ENCODE measurements at regions not wholly inside any gene's neighbourhood (a gene's known extent, or its start where the extent isn't known, plus 50 kb on each side); places are given as distances from the start of the nearest gene placed in this dataset.

GRCh38 chr5:86981898-86982297 lies 285.8 kb upstream of the RASA1 start:
- H4K5ac ChIP-seq (ENCODE audit: low read depth, low read length): no peak overlapping the region
- H3K4me3 ChIP-seq (ENCODE audit: insufficient read depth, low read depth, low read length): no peak overlapping the region
- ChIA-PET POLR2A (ENCODE audit: unreplicated experiment) (no interaction called here), CTCF (interaction anchor here (0.8 kb wide), 2 partner anchors 12 to 13 kb away, joined by 3 read pairs; no protein-coding TSS in a partner anchor)
- no peak overlapping the region for H3K4me2 ChIP-seq (ENCODE audit: low read depth, low read length)
- no TSS peak for BruUV-seq (replicated peaks)
- DNase-seq (no peak), ATAC-seq (ENCODE audit: low read depth) (no peak)
- H2BK15ac ChIP-seq (ENCODE audit: low read depth, low read length): no peak overlapping the region
- no peaks in the 10 kb centered on the region for H3K9me3 ChIP-seq (ENCODE audit: control insufficient read depth, insufficient read depth, low read length)
- no peak overlapping the region for H3K9ac ChIP-seq (ENCODE audit: low read depth, low read length)
- intact Hi-C loops (cut with micrococcal nuclease) (no loop called here), dilution Hi-C loops (cut with HindIII; ENCODE audit: low sequenced_read_pairs, unreplicated experiment) (no loop called here), in situ Hi-C loops (cut with MboI; ENCODE audit: low sequenced_read_pairs) (no loop called here)
- H3K4ac ChIP-seq (ENCODE audit: low read depth, low read length): no peak overlapping the region
- no peak overlapping the region for H2AK9ac ChIP-seq (replicated peaks; ENCODE audit: low read depth, low read length, poor library complexity)
- no peaks in the 10 kb centered on the region for H3K9me1 ChIP-seq (ENCODE audit: insufficient read depth, low read length)
- H3K23ac ChIP-seq (ENCODE audit: low read depth, low read length): no peak overlapping the region
- no peak overlapping the region for H3K27ac ChIP-seq (ENCODE audit: insufficient read depth, low read length)
- H2AFZ ChIP-seq (replicated peaks; ENCODE audit: low read length, poor library complexity): no peak overlapping the region
- no peaks in the 10 kb centered on the region for H3K27me3 ChIP-seq (ENCODE audit: control insufficient read depth, insufficient read depth, low read length)
- H2BK5ac ChIP-seq (ENCODE audit: low read depth, low read length, poor library complexity, severe bottlenecking): no peak overlapping the region
- peaks cover 2% of the 10 kb centered on the region; the same call in 1 of the 2 replicates for H3K4me1 ChIP-seq (ENCODE audit: control insufficient read depth, insufficient read depth, low read length)
- H2BK20ac ChIP-seq (ENCODE audit: low read depth, low read length): no peak overlapping the region
- H2BK120ac ChIP-seq (ENCODE audit: low read depth, low read length): no peak overlapping the region
- H3K14ac ChIP-seq (replicated peaks; ENCODE audit: low read depth, low read length): no peak overlapping the region
- TF ChIP-seq FOS (IDR thresholded peaks at IDR 0.05; ENCODE audit: low read depth, low read length) (no peak), RCOR1 (IDR thresholded peaks at IDR 0.05; ENCODE audit: insufficient replicate concordance, low read length) (no peak), USF2 (IDR thresholded peaks at IDR 0.05; ENCODE audit: low read depth, low read length) (no peak), RFX5 (IDR thresholded peaks at IDR 0.05; ENCODE audit: low read depth, low read length) (no peak), MAFK (IDR thresholded peaks at IDR 0.05; ENCODE audit: low read depth, low read length) (no peak), MAZ (IDR thresholded peaks at IDR 0.05; ENCODE audit: borderline replicate concordance, low read depth, low read length) (no peak), CEBPB (IDR thresholded peaks at IDR 0.05; ENCODE audit: low read depth, low read length) (no peak), POLR2A (IDR thresholded peaks at IDR 0.05; ENCODE audit: low read depth, low read length) (no peak), RAD21 (IDR thresholded peaks at IDR 0.05; ENCODE audit: low read length) (no peak), MXI1 (IDR thresholded peaks at IDR 0.05; ENCODE audit: borderline replicate concordance, low read depth, low read length) (no peak), SMC3 (IDR thresholded peaks at IDR 0.05; ENCODE audit: low read depth, low read length) (no peak), CHD1 (IDR thresholded peaks at IDR 0.05; ENCODE audit: low read depth, low read length) (no peak), BHLHE40 (IDR thresholded peaks at IDR 0.05; ENCODE audit: low read depth, low read length) (no peak), NFE2L2 (IDR thresholded peaks at IDR 0.05; ENCODE audit: low read depth, low read length) (no peak), CTCF (conservative IDR thresholded peaks at IDR 0.05; ENCODE audit: low read depth, low read length) (no peak), ELK1 (IDR thresholded peaks at IDR 0.05; ENCODE audit: borderline replicate concordance, low read depth, low read length) (no peak)
- H4K8ac ChIP-seq (ENCODE audit: low read depth in 2 of 2, low read length in 2 of 2): no peak overlapping the region
- no peaks in the 10 kb centered on the region for H3K79me1 ChIP-seq (ENCODE audit: low read depth in 1 of 2, low read length in 2 of 2)
- H3K56ac ChIP-seq (ENCODE audit: extremely low read depth, insufficient read depth, low read length): no peak overlapping the region
- H2AK5ac ChIP-seq (ENCODE audit: low read depth, low read length): no peak overlapping the region
- H4K91ac ChIP-seq (ENCODE audit: insufficient read depth, low read depth, low read length): no peak overlapping the region
- no peak overlapping the region for H3K18ac ChIP-seq (ENCODE audit: low read depth, low read length)
- H3K36me3 ChIP-seq (ENCODE audit: control insufficient read depth, insufficient read depth, low read length): no peaks in the 10 kb centered on the region
- no peaks in the 10 kb centered on the region for H4K20me1 ChIP-seq (ENCODE audit: insufficient read depth, low read length)
